Ishikawa (cell line): ENCODE measurements at regions not wholly inside any gene's neighbourhood (a gene's known extent, or its start where the extent isn't known, plus 50 kb on each side); places are given as distances from the start of the nearest gene placed in this dataset.

Source experiments
- CEBPB ChIP-seq: IDR thresholded peaks from 2 replicates; pipeline ENCODE4 v1.6.1; 2012
- CREB1 ChIP-seq: IDR thresholded peaks from 2 replicates; pipeline ENCODE4 v1.6.1; 2012; ENCODE audit warnings: low read depth
- EGR1 ChIP-seq: IDR thresholded peaks from 2 replicates; pipeline ENCODE4 v1.6.1; 2012
- EP300 ChIP-seq: IDR thresholded peaks from 2 replicates; pipeline ENCODE4 v1.6.1; 2012; ENCODE audit warnings: borderline replicate concordance
- FOXM1 ChIP-seq: IDR thresholded peaks from 2 replicates; pipeline ENCODE4 v1.6.1; 2012; ENCODE audit warnings: low read depth, borderline replicate concordance
- MAX ChIP-seq: IDR thresholded peaks from 2 replicates; pipeline ENCODE4 v1.6.1; 2012
- NFIC ChIP-seq: IDR thresholded peaks from 2 replicates; pipeline ENCODE4 v1.6.1; 2012
- RAD21 ChIP-seq: IDR thresholded peaks from 2 replicates; pipeline ENCODE4 v1.6.1; 2012; ENCODE audit warnings: low read depth
- TAF1 ChIP-seq: IDR thresholded peaks from 2 replicates; pipeline ENCODE4 v1.6.1; 2012; ENCODE audit warnings: low read depth, mild to moderate bottlenecking
- TCF12 ChIP-seq: IDR thresholded peaks from 2 replicates; pipeline ENCODE4 v1.6.1; 2012; ENCODE audit warnings: low read depth
- TEAD4 ChIP-seq: IDR thresholded peaks from 2 replicates; pipeline ENCODE4 v1.6.1; 2012
- USF1 ChIP-seq: IDR thresholded peaks from 2 replicates; pipeline ENCODE4 v1.6.1; 2012
- YY1 ChIP-seq: IDR thresholded peaks from 2 replicates; pipeline ENCODE4 v1.6.1; 2012; ENCODE audit warnings: low read depth
- ZBTB7A ChIP-seq: IDR thresholded peaks from 2 replicates; pipeline ENCODE4 v1.6.1; 2012; ENCODE audit warnings: low read depth
- TF ChIP-seq, protein P1 (sequence below): IDR thresholded peaks from 2 replicates; pipeline ENCODE4 v1.6.1; 2012; ENCODE audit warnings: low read depth, mild to moderate bottlenecking

GRCh38 chr1:95449516-95449915, 215.5 kb downstream of the RWDD3 start:
- TF ChIP-seq, protein P1, sequence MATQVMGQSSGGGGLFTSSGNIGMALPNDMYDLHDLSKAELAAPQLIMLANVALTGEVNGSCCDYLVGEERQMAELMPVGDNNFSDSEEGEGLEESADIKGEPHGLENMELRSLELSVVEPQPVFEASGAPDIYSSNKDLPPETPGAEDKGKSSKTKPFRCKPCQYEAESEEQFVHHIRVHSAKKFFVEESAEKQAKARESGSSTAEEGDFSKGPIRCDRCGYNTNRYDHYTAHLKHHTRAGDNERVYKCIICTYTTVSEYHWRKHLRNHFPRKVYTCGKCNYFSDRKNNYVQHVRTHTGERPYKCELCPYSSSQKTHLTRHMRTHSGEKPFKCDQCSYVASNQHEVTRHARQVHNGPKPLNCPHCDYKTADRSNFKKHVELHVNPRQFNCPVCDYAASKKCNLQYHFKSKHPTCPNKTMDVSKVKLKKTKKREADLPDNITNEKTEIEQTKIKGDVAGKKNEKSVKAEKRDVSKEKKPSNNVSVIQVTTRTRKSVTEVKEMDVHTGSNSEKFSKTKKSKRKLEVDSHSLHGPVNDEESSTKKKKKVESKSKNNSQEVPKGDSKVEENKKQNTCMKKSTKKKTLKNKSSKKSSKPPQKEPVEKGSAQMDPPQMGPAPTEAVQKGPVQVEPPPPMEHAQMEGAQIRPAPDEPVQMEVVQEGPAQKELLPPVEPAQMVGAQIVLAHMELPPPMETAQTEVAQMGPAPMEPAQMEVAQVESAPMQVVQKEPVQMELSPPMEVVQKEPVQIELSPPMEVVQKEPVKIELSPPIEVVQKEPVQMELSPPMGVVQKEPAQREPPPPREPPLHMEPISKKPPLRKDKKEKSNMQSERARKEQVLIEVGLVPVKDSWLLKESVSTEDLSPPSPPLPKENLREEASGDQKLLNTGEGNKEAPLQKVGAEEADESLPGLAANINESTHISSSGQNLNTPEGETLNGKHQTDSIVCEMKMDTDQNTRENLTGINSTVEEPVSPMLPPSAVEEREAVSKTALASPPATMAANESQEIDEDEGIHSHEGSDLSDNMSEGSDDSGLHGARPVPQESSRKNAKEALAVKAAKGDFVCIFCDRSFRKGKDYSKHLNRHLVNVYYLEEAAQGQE: no peak
- TF ChIP-seq MAX (no peak), EP300 (no peak)

DNA sequence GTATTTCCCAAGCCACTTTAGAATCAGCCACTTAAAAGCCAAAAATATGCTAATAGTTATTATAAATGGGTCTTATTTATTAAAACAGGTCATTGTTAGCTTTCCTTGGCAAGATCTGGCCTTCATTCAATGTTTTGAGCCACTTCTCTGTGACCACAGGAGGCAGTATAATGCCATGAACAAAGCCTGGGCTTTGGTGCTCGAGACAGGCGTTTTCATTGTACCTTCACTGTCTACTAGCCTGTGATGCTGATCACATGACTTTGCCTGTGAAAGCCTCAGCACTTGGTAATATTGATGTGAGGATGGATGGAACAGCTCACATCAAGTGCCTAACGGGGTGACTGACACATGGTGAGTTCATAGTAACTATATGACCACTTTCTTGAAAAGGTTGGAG, 217.0 kb downstream of the RWDD3 start:
- no peak for TF ChIP-seq CEBPB
- TF ChIP-seq RAD21: peak; percentile 32; the same call in 1 of the 2 replicates

DNA sequence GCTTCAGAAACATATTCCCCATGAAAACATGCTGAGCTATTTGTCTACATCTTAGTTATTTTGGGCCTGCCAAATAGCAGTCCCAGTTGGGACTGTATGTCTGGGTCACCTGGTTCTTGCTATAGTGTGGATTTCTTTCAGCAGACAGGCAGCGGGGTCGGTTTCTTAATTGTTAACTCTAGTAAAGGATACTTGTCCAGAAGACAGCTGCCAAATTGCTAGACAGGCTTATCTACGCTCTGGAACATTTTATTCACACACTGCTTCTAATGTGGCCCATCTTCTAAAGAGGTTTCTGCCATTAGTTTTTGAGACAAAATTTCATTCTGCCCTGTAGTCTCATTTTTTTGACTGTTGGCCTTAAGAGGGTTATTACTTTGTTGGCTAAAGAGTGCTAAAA, 217.9 kb downstream of the RWDD3 start:
- TF ChIP-seq ZBTB7A (no peak), RAD21 (no peak), CEBPB (no peak), YY1 (no peak), CREB1 (no peak), EP300 (no peak), FOXM1 (no peak)
- TF ChIP-seq, protein P1: no peak

DNA sequence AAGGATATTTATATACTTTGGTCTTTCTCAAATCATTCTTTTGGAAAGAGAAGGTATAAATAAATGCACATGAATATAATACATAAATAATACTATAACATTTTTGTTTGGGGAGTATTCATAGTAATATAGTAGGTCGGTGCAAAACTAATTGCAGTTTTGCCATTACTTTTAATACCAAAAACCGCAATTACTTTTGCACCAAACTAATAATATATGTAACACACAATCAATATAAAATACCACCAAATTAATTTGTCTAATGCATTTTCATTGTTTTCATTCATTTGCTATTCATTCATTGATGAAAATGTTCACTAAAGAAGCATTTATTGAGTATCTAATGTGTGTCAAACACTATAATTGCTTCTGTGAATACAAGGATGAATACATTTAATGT, 219.0 kb downstream of the RWDD3 start:
- no peak for TF ChIP-seq NFIC
- TF ChIP-seq, protein P1: no peak
- TF ChIP-seq ZBTB7A: no peak
- no peak for TF ChIP-seq FOXM1
- no peak for TF ChIP-seq YY1
- TF ChIP-seq USF1: no peak
- no peak for TF ChIP-seq CREB1
- TF ChIP-seq EP300: no peak
- TF ChIP-seq EGR1: no peak
- no peak for TF ChIP-seq CEBPB
- TF ChIP-seq RAD21: no peak
- no peak for TF ChIP-seq TAF1
- TF ChIP-seq TEAD4: no peak

- no peak for TF ChIP-seq NFIC
- no peak for TF ChIP-seq MAX
- TF ChIP-seq EP300: no peak
- no peak for TF ChIP-seq YY1
- TF ChIP-seq EGR1: no peak
Observed at GRCh38 chr1:95467036-95467435, 233.0 kb downstream of the RWDD3 start.

GRCh38 chr1:95475686-95476457, 241.9 kb downstream of the RWDD3 start:
- no peak for TF ChIP-seq TAF1
- TF ChIP-seq YY1: no peak
- no peak for TF ChIP-seq FOXM1
- no peak for TF ChIP-seq EGR1
- no peak for TF ChIP-seq TCF12
- TF ChIP-seq, protein P1: no peak
- no peak for TF ChIP-seq RAD21
- TF ChIP-seq TEAD4: no peak
- no peak for TF ChIP-seq EP300
- TF ChIP-seq CREB1: no peak
- no peak for TF ChIP-seq NFIC
- TF ChIP-seq MAX: no peak
- no peak for TF ChIP-seq USF1
- no peak for TF ChIP-seq CEBPB
